EL (cell line): ENCODE measurements at regions not wholly inside any gene's neighbourhood (a gene's known extent, or its start where the extent isn't known, plus 50 kb on each side); places are given as distances from the start of the nearest gene placed in this dataset.

Experiments used
- DNase-seq: peaks from one replicate; pipeline ENCODE4 v3.0.0-alpha.2; 2016

DNA sequence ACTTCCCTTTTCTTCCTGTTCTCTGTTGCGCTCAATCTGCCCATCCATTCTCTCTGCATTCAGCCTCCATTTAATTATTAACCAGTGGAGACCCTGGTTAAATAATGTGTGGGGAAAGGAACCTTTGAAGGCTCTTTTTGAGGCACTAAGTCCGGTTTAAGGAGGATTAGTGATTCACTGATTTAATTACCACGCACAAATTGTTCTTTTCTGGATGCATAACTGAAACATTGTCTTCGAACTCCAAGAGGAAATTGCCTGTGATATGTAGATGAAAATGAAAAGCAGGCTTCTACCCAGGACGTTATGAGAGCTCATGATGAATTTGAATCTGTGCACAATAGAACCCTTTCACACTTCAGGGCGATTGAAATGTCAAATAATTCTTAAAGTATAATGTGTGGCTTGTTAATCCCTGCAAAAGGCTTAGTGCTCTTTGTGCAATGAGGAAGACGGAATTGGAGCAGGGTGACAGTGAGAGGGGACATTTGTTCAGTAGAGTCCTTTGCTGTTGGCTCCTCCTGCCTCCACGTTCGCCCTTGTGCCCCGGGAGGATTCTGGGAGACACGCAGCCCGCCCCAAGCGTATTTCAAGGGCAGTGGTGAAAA, 51.1 kb upstream of the ZNF236 start:
- no peak for DNase-seq

DNA sequence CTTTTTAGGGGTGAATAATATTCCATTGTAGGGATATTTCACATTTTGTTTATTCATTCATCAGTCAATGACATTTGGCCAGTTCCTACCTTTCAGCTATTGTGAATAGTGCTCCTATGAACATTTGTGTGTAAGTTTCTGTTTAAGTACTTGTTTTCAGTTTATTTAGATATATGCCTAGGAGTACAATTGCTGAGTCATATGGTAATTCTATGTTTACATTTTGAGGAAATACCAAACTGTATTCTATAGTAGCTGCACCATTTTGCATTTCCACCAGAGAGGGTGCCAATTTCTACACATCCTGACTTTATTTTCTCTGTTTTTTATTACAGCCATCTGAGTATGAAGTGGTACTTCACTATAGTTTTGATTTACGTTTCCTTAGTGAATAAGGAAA, 54.4 kb upstream of the ZNF236 start:
- DNase-seq = no peak

DNA sequence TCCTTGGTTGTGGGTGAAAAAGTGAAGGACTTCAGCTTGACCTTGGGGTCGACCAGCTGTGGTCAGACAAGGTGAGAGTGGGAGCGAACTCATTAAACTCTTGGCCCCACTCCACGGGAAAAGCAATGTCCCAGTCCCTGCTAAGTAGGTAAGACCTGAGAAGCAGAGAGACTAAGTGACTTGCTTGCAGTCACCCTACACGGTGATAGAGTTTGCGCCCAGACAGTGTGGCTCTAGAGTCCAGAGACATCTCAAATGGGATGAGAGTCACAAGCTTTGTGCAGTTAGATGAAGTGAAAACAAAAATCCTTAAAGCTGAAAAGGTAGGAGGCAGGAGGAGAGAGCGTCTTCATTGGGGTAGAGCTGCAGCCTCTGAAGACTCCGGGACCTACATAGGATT, 55.9 kb upstream of the ZNF236 start:
- DNase-seq = no peak

DNA sequence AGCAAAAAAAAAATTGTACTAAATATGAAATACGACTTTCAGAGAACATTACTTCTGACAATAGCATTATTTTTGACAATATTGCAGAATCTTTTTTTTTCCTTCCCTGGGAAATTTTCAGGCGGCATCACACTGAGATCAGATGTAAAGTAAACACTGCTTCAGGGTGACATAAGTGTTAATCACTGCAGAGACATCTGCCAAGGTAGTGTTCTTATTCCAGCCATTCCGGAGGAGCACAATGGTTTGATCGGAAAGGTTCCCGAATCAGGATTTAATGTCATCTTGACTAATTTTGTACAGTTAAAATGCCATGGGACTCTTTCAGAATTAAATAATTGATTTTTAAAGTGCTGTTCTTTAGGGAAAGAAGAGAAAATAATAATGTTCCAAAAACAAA, 56.7 kb upstream of the ZNF236 start:
- no peak for DNase-seq

DNA sequence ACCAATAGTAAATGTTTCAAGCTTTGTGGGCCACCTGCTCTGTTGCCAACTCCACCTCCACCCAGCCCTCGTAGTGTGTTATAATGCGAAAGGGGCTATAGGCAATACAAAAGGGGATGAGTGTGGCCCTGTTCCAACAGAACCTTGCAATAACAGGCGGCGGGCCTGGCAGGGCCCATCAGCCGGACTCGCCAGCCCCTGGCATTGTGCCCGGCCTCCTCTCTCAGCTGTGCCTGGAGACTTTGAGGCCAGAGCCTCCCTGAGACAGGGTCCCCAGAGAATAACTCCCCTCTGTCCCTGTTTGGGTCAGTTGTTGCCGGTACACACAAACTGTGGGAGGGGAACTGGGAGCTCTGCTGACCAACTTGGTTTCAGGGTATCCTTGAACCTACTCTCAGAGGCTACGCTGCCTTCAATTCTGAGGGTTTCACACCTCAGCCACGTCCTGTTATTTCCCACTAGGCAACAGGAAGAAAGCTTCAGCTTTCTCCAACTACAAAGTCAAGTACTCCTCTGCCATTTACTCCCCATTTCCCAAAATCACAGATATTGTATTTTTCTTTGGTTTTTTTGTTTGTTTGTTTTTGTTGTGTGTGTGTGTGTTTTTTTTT, 58.0 kb upstream of the ZNF236 start:
- no peak for DNase-seq

DNA sequence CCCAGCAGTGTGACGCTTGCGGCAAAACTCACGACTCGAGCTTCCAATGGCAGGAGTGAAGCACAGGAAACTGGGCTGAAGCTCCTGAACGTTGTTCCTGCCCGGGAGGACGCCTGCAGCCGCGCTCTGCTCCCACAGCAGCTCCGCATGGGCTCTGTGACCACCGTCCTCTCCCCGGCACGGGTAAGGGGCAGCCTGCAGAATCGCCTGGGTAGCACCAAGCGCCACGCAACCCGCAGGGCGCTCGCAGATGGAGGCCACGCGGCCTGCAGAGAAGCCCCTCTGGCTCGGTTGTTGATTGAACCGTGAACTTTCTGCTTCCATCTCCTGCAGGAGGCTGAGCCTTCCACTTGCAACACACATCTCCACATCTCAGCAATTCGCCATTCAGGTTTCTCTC, 63.3 kb upstream of the ZNF236 start:
- DNase-seq = no peak

DNA sequence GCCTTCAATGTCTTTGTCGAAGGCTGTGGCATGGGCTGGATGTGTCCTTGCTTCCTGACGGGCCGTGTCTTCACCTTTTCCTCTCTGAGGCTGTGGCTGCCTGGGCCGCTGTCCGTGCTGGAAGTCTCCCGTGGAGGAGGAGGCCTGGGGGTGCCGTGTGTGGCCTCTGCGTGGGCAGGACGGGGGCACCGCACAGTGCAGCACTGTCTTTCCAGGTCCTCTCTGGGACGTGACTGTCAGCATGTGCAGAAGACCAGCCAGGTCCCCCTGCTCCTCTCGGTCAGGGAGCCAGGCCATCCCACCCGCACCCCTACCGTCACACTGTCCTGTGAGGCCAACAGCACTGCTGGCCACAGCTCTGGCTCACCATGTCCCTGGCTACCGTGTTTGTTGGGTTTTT, 64.4 kb upstream of the ZNF236 start:
- no peak for DNase-seq

DNA sequence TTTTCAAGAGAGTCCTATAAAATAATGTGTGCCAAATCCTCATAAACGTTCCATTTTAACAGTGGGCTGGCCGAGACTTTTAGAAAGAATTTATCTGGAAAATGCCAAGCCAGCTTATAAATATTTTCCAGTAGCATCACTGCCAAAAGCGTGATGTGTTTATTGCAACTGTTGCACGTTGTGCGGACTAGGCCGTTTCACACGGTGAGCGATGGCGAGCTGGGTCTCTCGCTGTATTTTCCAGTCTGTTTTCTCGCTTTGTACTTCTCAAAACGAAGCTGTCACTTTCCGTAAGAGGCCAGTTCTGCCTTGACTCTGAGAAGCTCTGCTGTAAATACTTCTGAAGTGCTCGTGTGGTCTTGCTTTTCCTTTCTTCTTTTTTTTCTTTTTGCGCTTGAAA, 65.0 kb upstream of the ZNF236 start:
- DNase-seq = no peak

DNA sequence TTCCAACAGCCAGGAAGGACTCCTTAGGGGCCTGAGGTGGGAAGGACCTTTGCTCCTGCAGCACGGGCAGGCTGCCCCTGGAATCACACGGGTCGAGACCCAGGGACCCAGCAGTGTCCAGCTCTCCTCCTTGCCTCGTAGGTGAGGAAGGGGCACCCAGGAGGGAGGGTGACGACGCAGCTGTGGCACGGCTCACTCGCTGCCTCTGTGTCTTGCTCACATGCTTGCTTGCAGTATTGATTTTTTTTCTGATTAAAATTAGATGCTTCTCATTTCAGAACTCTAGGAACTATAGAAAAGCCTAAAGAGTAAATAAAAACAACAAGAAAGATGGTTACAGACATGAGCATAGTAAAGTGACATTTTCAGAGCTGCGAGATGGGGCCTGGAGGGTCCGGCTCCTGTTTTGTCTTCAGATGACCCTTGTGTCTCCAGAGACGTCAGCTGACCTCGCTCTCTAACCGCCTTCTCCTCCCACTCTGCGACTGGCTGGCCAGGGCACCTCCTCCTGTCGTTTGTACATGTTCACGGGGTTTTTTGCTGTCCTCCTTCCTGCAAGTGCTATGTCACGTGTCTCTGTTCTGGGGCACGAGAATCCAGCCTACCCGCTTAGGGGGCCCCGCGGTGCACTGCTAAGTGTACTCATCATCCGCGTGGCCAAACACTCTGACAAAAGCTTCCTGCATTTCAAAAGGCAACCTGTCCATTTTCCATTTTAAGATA, 65.7 kb upstream of the ZNF236 start:
- peak; percentile 5 for DNase-seq

DNA sequence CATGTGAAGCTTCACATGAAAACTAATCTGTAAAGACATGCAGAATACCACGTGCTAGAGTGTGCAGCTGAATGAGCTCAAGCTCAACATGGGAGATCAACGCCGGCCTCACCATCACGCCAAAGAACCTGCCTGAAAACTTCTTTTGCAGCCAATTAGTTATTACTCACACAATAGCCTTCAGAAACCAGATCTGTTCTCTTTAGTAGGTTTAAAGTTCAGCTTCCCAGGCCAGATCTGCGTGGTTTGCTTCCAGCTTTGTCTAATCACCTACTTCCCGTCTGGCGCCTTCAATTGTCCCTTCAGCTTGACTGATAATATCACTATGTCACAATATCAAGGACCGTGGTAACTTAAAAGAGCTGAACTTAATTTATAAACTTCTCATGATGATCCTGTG, 68.0 kb upstream of the ZNF236 start:
- DNase-seq = no peak

DNA sequence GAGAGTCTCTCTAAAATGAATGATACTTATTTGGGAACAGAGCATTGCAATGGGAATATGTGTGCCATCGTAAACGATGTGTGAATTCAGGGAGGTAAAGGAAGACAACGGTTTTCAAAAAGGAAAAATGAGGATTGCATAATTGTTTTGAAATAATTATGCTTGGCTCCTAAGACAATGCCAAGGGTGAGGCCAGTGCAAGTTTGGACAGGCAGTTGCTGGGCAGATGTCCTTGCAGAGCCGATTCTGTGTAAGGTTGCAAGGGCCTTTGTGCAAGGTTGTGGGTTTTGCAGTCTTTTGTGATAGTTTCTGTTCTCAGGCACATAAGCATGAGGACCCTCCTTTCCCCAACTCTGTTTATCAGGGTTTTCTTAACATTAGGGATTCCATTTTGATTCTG, 70.0 kb upstream of the ZNF236 start:
- DNase-seq = no peak

DNA sequence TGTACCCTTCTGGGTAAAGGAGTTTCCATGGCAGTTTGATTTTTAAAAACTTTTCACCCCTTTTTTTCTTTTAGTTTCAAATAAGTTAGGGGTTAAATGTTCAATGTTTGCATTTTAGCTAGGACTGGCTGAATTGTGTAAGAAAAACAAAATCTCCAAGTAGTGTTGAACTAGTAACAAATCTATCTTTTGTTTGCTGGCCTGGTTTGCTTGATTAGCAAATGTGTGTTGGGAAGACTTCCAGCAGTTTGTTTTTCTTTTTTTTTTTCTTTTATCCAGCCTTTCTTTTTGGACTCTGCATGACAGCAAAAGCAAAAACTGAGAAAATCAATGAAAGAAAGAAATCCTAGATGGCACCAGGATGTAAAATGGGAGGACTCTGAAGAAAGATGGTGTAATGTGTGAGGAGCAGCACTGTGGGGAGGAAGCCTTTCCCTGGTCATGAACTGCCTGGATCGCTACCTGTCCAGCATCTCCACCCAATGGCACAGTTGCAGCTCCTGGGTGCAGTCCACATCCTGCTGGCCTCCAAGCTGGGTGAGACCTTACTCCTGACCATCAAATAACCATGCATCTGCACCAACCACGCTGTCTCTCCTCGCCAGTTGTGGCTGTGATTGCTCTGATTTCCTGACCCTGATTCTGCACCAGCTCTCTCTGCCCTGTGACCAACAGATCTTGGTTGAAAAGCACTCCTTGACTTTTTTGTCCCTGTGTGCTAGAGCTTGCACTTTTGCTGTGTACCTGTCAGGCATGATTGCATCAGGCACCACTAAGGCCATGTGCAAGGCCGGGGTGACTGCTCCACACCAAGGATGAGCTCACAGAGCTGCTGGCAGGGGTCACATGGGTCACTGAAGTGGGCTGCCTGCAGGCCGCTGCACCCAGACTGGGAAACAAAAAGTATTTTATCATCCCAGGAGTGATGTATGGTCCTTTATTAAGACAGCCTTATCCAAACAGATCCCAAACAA, 71.2 kb upstream of the ZNF236 start:
- DNase-seq = no peak

DNA sequence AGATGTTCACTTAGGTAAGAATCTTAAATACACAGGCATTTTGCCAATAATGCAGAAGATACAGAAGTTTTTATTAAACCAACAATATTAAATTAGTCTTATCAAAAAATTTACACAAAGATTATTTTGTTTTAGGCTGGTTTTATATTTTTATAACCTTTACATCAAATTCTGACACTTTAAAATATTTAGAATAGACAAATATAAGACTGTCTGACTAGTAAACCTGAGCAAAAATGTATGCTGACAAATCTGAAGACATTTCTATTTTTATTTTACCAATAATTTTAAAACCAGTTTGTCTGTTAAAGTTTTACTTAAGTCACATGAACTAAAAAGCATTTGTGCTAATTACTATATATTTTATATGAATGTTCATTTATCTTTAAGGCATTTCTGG, 72.1 kb upstream of the ZNF236 start:
- no peak for DNase-seq

DNA sequence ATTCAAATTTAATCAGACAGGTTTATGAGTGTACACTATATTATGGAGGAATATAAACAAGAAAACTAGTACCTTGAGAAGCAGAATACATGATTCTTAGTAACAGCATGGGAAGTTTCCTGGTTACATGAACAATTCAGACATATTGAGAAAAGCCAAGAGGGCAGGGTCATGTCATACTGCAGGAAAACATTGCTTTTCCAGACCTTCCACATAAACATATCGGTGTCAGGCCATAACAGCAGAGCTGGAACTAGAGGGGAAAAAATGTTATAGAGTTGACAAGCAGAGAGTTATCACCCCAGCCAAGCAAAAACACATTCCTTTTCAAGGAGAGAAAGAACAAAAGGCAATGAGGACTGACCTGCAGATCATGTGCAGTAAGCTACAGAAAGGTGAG, 74.7 kb upstream of the ZNF236 start:
- DNase-seq = no peak

DNA sequence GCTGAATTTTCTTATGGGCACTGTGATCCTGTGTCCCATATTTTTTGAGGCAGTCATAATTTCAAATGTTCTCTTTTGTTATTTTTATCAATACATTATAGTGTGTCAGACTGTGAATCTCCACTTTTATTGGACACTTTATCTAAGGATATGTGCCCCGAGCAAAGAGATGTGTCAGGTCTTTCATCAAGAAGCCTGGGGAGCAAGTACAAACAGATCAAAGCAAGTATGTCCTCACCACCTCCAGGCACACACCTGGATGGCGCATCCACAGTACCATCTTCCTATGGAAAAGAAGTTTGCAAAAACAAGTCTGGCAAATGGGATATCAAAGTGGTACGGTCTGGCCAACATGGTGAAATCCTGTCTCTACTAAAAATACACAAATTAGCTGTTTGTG, 81.0 kb upstream of the ZNF236 start:
- DNase-seq = no peak

DNA sequence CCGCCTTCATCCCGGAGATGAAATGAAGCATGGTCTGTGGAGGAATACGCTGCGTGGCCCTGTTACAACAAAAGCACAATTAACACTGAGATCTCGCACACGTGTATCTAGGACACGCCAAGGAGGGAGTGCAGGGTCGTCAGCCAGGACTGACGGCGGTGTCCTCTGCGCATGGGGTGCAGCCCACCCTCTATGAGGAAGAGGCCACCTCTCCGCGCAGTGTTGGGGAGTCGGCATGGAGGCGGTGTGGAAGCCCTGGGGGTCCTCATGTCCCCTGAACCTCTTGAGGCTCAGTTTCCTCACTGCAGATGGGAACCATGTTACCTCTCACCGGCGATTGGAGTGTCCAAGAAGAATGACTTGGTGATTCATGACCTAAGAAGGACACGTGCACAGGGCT, 86.0 kb upstream of the ZNF236 start:
- DNase-seq = no peak

DNA sequence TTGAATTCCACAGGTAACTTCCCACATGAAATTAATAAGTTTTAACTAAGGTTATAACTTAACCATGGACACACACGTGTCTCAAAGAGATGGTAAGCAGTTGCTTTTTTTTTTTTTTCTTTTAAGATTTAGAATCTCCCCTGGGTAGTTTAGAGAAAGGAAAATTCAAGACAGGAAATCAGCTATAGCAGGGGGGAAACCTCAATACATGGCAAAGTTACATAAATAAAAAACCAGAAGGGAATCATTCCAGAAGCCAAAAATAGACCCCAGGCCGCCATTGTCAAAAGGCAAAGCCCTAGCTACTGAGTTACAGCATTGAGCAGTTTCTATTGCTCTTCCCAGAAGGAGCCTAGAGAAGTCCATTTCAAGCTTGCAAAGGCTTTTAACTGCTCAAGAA, 91.5 kb upstream of the ZNF236 start:
- DNase-seq = no peak

DNA sequence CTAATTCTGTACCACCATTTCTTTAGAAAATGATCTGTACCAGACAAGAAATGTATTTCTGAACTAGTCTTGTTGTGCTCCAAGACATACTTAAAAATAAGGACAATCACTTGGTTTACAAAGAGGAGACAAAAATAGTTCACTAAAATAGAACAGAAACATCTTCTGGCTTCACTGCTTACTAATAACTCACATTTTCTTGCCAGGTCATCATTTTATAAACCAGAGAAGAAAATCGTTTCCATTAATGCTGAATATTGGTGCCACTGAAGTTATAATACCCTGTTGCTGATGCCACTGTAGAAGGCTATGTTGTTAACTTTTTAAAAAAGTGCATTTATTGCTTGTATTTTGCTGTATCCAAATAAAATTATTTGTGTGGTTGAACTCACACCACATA, 94.8 kb upstream of the ZNF236 start:
- DNase-seq = no peak

DNA sequence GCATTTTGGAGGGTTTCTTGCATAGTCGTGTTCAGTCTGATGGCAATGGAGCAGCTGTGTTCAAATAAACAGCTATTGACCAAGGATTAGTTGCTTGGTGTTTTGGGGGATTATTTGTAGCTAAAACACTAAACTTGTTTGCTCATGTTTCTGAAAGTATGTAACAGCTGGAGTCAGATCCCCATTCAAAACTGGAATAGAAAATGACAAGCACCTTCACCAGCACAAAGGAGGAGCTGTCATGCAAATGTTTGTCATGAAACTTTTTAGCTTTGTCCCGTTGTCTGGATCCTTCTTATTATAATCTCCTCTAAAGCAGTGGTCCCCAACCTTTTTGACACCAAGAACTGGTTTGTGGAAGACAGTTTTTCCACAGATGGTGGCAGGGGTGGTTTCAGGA, 96.9 kb upstream of the ZNF236 start:
- no peak for DNase-seq

DNA sequence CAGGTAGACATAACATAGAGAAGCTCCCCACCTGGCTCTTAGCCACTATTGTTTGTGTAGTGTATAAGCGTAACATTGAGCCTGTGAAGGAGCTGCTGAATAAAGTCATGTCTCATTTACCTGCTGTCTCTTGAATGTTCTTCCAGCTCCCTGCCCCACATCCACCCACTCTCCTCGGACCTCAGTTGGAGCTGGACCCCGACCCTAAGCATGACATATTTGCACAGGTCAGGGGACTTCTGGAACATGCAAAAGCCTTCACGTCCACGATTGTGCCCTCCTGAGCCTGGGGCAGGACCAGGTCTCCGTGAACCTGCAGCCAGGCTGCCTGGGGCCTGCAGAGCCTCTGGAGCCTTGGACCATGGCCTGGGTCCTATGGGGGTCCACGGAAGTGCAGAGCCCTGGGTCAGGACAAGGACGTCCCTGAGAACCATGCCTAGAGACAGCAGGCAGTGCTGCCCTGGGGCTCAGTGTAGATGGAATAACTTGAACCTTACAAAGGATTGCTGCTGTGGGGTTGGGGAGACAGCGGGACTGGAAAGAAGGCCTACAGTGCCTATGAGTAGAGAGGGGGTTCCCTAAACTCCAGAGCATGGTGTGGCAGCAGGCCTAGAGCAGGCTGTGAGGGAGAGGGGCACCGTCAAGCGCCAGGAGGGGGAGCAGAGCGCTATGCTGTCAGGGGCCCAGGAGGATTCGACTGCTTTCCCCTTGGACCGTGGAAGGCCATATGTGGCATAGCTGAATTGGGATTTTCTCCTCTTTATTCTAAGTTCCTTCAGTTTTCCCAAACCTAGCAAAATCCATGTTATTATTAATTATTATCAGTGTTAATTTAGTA, 99.9 kb upstream of the ZNF236 start:
- no peak for DNase-seq

DNA sequence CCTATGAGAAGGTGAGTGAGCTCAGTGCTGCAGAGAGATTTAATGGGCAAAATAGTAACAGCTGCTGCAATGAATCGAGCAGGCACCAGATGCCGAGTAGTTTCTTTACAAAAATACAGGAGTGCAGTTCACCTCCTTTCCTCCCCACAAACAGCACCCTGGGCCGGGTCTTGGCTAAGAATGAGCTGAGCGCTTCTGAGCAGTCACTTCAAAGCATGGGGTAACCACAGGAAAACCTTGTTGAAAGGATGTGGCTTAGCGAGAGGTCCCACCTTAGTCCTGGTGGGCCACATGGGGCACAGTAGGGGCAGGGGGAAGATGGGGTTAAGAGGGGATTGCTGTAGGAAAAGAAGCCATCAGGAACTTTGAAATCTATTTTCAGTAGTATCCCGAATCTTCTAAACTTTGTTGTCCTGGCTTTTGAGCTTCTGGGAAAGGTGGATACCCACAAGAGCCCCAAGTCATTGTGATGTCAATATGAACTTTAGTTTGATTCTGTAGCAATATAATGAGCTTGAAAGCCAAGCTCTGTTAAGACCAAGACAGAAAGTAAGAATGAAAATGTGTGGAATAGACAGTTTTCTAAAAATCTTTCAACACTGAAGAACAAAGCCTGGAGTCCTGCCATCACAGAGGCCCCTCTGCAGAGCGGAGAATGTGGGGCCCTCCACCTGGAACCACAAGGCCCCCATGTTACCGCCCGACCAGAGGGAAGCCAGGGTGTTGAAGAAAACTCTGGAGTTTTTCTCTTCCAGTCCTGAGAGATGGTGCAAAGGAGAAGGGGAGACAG, 101.0 kb upstream of the ZNF236 start:
- DNase-seq = no peak

DNA sequence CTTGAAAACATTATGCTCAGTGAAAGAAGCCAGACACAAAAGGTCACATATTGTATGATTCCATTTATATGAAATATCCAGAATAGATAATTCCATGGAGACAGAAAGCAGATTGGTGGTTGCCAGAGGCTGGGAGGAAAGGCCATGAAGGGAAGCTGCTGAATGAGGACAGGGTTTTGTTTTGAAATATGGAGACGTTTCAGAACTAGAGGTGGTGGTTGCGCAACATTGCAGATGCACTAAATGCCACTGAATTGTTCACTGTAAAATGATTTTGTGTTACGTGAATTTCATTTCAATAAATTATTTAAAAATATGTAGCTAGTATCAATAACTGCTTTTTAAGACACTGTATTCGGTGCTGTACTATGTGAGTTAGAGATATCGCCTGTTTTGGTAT, 101.7 kb upstream of the ZNF236 start:
- DNase-seq = no peak
